Calu3 (cell line): ENCODE measurements at regions not wholly inside any gene's neighbourhood (a gene's known extent, or its start where the extent isn't known, plus 50 kb on each side); places are given as distances from the start of the nearest gene placed in this dataset.

Source experiments
- BruUV-seq: library from RNA; stranded (reverse); fragments of 400-500 nt; replicated peaks from 2 replicates; lab custom pipeline; 2021; lab: Mats Ljungman, UMichigan
- CTCF ChIA-PET: fragments of 300-600 bp; sonication (Branson Sonifier 250); formaldehyde crosslinking; loops from one replicate; lab custom pipeline; 2022; ENCODE audit warnings: antibody characterized with exemption; lab: Charles Lee
- DNase-seq: peaks from one replicate; pipeline ENCODE4 v3.0.0; 2022
- H3K27ac Mint-ChIP-seq: one replicate; pipeline ENCODE4 v1.8.0; 2022; ENCODE audit warnings: mixed read lengths; ENCODE audit not compliant: unreplicated experiment
- H3K27me3 Mint-ChIP-seq: one replicate; pipeline ENCODE4 v1.8.0; 2022; ENCODE audit warnings: mixed read lengths; ENCODE audit not compliant: unreplicated experiment
- H3K36me3 Mint-ChIP-seq: one replicate; pipeline ENCODE4 v1.8.0; 2022; ENCODE audit warnings: mild to moderate bottlenecking, moderate library complexity, mixed read lengths; ENCODE audit not compliant: insufficient read depth, unreplicated experiment
- H3K4me1 Mint-ChIP-seq: one replicate; pipeline ENCODE4 v1.8.0; 2022; ENCODE audit warnings: mild to moderate bottlenecking, low read depth, mixed read lengths; ENCODE audit not compliant: unreplicated experiment
- H3K4me3 Mint-ChIP-seq: one replicate; pipeline ENCODE4 v1.8.0; 2022; ENCODE audit warnings: mild to moderate bottlenecking, low read depth, moderate library complexity, mixed read lengths; ENCODE audit not compliant: unreplicated experiment
- H3K9me3 Mint-ChIP-seq: one replicate; pipeline ENCODE4 v1.8.0; 2022; ENCODE audit warnings: low read depth, mixed read lengths; ENCODE audit not compliant: unreplicated experiment
- intact Hi-C: fragments of 100-400 bp; cut with micrococcal nuclease; formaldehyde crosslinking; loops from one replicate; pipeline ENCODE4 v1.10.0; 2022; ENCODE audit not compliant: unreplicated experiment
- TF ChIP-seq, protein P1 (sequence below): fragments of 200-600 bp; IDR thresholded peaks from one replicate; pipeline ENCODE4 v1.8.0; 2022; ENCODE audit warnings: antibody characterized with exemption; ENCODE audit not compliant: unreplicated experiment

DNA sequence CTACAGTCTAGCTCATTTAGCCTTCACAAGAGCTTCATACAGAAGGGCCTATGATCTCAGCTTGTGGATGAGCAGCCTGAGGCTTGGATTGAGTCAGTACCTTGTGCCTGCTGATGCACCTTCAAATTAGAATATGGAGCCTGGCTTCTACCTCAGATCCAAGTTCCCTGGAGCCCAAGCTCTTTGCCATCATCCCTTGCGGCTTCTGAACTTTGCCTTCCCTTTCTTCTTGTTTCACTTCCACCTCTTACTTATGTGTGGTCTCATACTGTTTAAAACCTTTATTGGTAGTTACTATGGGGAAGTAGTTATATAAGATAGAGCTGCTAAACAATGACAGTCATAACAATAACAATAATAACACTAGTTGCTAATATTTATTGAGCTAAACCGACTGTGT is 84.3 kb upstream of the AFF2 start:
- Mint-ChIP-seq H3K4me1 (no peaks in the 10 kb centered on the region), H3K27me3 (no peaks in the 10 kb centered on the region), H3K27ac (no peak overlapping the region), H3K9me3 (peaks cover 5% of the 10 kb centered on the region), H3K4me3 (no peak overlapping the region), H3K36me3 (no peaks in the 10 kb centered on the region)
- intact Hi-C loops, result no loop called here
- TF ChIP-seq, protein P1, sequence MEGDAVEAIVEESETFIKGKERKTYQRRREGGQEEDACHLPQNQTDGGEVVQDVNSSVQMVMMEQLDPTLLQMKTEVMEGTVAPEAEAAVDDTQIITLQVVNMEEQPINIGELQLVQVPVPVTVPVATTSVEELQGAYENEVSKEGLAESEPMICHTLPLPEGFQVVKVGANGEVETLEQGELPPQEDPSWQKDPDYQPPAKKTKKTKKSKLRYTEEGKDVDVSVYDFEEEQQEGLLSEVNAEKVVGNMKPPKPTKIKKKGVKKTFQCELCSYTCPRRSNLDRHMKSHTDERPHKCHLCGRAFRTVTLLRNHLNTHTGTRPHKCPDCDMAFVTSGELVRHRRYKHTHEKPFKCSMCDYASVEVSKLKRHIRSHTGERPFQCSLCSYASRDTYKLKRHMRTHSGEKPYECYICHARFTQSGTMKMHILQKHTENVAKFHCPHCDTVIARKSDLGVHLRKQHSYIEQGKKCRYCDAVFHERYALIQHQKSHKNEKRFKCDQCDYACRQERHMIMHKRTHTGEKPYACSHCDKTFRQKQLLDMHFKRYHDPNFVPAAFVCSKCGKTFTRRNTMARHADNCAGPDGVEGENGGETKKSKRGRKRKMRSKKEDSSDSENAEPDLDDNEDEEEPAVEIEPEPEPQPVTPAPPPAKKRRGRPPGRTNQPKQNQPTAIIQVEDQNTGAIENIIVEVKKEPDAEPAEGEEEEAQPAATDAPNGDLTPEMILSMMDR, result no peak
- no TSS peak for BruUV-seq
- no peak for DNase-seq
- CTCF ChIA-PET, result no interaction called here

DNA sequence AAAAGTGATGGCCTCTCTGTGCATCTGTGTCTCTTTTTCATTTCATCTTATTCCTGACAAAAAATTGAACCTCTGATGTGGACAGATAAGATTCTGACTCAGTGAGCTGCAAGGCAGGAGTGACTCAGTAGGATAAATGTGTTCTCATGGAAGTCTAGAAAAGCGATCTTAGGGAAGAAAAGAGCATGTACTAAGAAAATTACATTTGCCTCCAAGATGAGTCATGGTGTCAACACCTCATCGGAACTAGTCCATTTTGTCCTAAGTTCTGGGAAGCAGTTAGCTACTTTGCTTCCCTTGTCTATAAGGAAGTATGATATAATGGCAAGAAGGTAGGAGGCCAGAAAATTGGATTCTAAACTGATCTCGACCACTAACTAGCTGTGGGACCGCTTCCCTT is 83.5 kb upstream of the AFF2 start:
- Mint-ChIP-seq H3K27me3 (no peaks in the 10 kb centered on the region), H3K4me3 (no peak overlapping the region), H3K36me3 (no peaks in the 10 kb centered on the region), H3K4me1 (no peaks in the 10 kb centered on the region), H3K27ac (no peak overlapping the region), H3K9me3 (peaks cover 5% of the 10 kb centered on the region)
- intact Hi-C loops, result no loop called here
- DNase-seq, result no peak
- BruUV-seq, result no TSS peak
- CTCF ChIA-PET, result no interaction called here
- TF ChIP-seq, protein P1, result no peak

DNA sequence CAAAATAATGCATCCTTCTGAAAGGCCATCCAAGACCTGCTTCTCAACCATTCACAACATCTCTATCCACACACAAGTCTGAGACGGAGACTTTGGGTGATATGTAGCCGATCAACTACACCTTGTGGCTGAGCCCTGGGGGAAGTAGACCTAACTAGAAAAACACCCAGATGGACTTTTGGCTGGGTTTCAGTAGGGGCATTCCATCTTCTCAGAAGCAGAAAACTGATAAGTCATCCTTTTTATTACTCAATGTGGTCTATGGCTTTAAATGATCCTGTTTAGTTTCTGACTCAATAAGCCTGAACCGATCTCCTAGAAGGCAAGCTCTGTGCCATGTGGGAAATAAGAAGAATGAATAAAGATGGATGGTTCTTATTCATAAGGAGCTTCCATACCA is 82.5 kb upstream of the AFF2 start:
- DNase-seq, result no peak
- Mint-ChIP-seq H3K4me3 (no peak overlapping the region), H3K27ac (no peak overlapping the region), H3K9me3 (peaks cover 5% of the 10 kb centered on the region), H3K4me1 (no peaks in the 10 kb centered on the region), H3K27me3 (no peaks in the 10 kb centered on the region), H3K36me3 (no peaks in the 10 kb centered on the region)
- intact Hi-C loops, result no loop called here
- CTCF ChIA-PET, result no interaction called here
- TF ChIP-seq, protein P1, result no peak
- no TSS peak for BruUV-seq

DNA sequence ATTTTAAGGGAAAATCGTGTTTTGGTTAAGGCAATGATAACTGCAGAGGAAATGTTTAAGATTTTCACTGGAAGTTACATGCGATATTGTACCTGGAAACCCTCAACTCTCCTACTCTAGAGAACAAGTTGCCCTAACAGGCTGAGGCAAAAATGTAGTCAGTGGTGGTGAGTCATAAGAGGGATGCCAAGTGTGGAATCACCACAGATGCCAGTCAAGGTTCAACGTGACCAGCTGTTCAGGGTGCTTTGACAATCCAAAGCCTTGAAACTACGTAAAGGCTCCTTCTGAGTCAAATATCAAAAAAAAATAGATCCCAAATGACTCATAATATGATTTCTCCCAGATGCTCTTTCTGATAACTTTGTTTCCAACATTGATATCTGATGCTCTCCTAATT is 77.9 kb upstream of the AFF2 start:
- no TSS peak for BruUV-seq
- intact Hi-C loops, result no loop called here

More for the DNA sequence above, 77.9 kb upstream of the AFF2 start:
- Mint-ChIP-seq H3K9me3 (peaks cover 5% of the 10 kb centered on the region), H3K4me3 (no peak overlapping the region), H3K27ac (no peak overlapping the region), H3K27me3 (no peaks in the 10 kb centered on the region), H3K36me3 (no peaks in the 10 kb centered on the region), H3K4me1 (no peaks in the 10 kb centered on the region)
- DNase-seq, result no peak
- CTCF ChIA-PET, result no interaction called here
- TF ChIP-seq, protein P1, result no peak
